Peyer's patch (tissue), 4 donors: ENCODE measurements at regions not wholly inside any gene's neighbourhood (a gene's known extent, or its start where the extent isn't known, plus 50 kb on each side); places are given as distances from the start of the nearest gene placed in this dataset.

Experiments used
- CTCF ChIP-seq, 6 experiments: fragments of 450-650 bp in 4 of 6; fragments of 200-600 bp in 2 of 6; sonication (generic) in 1 of 6; IDR thresholded peaks; one replicate each; pipeline ENCODE4 v1.5.1; 2017 to 2019; ENCODE audit warnings: antibody characterized with exemption in 6 of 6, mild to moderate bottlenecking in 3 of 6, moderate library complexity in 1 of 6
- POLR2A ChIP-seq, 2 donors: fragments of 450-650 bp; IDR thresholded peaks; one replicate each; pipeline ENCODE4 v1.5.1; 2017; ENCODE audit warnings: antibody characterized with exemption in 2 of 2, mild to moderate bottlenecking in 2 of 2, moderate library complexity in 2 of 2

- TF ChIP-seq CTCF (IDR thresholded peaks at IDR 0.05) (no peak), POLR2A (IDR thresholded peaks at IDR 0.05) (no peak)
These were observed 296.6 kb downstream of the NPIPA8 start for GRCh38 chr16:18039931-18040330.
